A204.1 (cell line): ENCODE measurements at regions not wholly inside any gene's neighbourhood (a gene's known extent, or its start where the extent isn't known, plus 50 kb on each side); places are given as distances from the start of the nearest gene placed in this dataset.
"Not testable (repeated sequence)": the region's sequence is repeated elsewhere in the genome, so short reads cannot be mapped to it uniquely, and the experiment has no call there.

Experiments used
- FAIRE-seq: peaks from 2 replicates; lab custom pipeline; 2012; peaks lifted over from hg19 to GRCh38; lab: Jason Lieb, UNC

GRCh38 chr1:213598263-213598662 is 389.5 kb upstream of the PROX1 start:
- no peak for FAIRE-seq

DNA sequence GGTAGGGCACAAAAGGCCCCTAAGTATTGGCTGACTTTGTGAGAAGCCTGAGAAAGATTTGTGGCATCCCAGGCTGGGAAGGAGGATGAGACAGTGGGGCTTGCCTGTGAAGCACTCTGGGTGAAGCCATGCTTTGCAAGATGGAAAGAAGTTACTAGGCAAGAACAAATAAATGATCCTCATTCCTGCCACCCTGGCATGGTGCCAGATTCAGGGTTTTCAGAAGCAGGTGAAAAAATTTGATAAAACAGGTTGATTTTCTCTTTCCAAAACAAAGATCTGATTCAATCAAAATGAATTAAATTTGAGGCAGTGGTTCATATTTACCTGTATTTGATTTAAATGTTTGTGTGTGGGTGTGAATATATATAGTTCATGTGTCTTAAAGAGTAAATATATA is 386.9 kb upstream of the PROX1 start:
- FAIRE-seq, result no peak

GRCh38 chr1:213601705-213602104 is 386.1 kb upstream of the PROX1 start:
- not testable (repeated sequence) for FAIRE-seq

DNA sequence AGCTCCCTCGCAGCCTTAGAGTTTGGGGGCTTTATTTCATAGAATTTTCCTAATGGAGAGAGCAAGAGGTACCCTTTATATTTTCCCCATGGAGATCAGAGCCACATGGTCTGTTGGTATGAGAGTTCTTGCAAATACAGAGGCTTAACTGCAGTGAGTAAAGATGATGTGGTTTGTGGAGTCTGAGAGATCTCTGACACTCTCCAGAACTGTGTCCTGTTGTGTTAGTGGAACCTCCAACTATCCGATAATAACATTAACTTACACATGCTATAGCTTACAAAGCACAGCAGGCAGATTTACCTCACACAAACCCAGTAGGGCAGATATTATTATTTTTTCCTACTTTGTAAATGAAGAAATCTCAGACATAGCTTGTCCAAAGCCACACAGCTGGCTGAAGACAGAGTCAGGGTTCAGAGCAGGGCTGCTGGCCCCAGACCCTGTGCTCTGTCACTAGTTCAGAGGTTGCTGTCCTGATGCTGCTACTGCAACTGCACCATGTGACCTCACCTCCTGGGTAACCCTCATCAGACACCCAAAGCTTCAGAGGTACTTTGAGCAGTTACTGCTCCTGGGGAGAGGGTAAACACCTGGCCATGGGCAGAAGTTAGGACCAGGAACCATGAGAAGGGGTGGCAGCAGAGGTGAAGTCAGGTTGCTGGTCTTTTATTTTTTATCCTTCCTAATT is 384.8 kb upstream of the PROX1 start:
- FAIRE-seq, result no peak

- no peak for FAIRE-seq
Measured at GRCh38 chr1:213604477-213604876, 383.3 kb upstream of the PROX1 start.

DNA sequence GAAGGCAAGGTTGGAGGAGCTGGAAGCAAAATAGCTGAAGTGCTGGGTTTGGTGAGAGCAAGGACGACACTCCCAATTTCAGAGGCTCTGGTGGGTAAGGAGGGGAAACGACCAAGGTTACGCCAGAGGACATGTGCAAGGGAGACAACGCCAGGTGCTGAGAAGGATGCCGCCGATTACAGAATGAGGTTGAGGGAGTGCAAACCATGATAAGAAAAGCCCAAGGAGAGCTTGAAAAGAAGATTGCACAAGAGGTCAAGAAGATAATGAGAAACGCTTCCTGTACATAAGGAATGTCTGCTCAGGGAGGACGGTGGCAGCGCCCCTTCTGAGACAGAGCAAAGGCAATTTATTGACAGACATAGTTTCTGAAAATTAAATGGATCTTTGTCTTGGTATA is 382.0 kb upstream of the PROX1 start:
- no peak for FAIRE-seq

- no peak for FAIRE-seq
Measured at GRCh38 chr1:213606252-213606820, 381.4 kb upstream of the PROX1 start.

DNA sequence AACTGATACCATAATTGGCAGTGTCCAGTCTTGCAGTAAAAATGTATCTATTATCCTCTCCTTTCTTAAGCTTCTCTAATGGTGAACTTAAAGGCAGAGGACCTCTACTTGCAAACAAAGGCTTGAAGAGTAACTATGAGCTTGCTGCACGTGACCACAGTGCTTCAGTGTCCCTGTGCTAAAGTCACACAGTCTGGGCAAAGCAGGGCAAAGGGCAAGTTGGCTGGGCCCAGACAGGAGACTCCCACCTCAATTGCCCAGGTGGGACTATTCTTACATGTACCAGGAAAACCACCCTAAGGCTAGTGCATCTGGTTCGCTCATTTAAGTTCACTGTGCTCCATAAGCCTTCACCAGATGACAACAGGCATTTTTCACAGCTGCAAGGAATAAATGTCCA is 374.2 kb upstream of the PROX1 start:
- FAIRE-seq, result no peak

GRCh38 chr1:213615226-213615916 is 372.4 kb upstream of the PROX1 start:
- no peak for FAIRE-seq

DNA sequence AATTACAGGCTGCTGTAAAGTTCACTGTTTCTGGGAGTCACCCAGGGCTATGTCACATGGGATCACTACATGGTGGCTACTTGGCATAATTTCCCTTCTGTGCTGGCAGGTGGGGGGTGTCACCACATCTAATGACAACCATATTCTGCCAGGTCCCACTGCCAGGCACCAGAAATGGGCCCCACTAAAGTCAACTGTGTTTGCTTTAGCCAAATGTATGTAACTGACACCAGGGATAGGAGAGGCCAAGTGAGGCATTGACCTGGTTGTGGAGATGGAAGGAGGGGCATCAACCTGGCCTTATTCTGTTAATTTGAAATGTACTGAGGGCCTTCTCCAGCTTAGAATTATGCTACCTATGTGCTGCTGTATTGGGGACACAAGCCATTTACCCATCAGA is 370.6 kb upstream of the PROX1 start:
- no peak for FAIRE-seq

GRCh38 chr1:213618094-213618493 is 369.7 kb upstream of the PROX1 start:
- no peak for FAIRE-seq

- FAIRE-seq, result no peak
Measured at GRCh38 chr1:213619026-213619425, 368.7 kb upstream of the PROX1 start.

DNA sequence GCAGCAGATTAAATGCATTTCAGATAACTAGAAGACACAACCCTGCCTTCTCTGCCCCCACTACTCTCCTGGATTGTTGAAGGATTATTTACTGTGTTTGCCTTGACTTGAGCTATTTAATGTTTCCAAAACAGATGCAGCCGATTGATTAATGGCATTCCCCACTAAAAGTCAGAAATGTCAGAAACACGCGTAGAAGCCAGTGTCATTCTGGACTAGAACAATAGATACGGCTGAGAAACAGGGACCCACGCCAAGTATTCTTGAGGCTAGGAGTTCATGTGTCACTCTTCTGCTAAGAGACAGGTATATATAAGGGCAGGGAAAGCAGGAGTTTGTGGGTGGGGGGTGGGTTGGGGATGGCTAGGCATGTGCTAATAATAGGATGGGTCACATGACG is 366.7 kb upstream of the PROX1 start:
- FAIRE-seq, result no peak

DNA sequence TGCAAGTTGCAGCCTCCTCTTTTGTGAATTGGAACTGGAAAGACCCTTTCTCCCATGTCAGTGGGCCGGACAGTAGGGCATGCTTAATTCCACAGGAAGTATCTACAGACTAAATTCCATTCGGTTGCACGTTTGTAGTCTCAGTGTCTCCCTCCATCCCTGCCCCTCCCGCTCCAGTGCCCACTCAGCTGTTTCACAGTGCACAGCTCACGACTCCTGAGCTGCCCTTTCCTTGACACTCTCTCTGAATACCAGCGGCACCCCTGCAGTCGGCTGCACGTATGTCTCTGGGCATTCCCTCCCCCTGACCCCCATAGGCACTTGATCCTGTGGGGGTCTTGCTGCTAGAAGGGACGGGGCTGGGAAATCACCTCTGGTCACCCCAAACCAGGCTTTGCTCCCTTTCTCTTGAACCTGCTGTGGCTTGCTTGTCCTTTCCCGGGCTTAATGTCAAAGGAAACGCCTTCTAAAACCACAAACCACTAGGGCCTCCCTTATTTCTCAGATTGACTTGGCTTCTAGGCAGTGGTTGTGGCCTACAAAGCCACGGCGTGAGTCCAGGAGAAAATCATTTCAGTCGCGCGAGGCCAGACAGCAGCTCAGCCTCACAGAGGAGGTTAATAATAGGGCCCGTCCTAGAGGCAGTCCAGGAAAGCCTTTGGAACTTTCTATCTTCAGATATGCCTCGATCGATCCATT is 365.3 kb upstream of the PROX1 start:
- no peak for FAIRE-seq

DNA sequence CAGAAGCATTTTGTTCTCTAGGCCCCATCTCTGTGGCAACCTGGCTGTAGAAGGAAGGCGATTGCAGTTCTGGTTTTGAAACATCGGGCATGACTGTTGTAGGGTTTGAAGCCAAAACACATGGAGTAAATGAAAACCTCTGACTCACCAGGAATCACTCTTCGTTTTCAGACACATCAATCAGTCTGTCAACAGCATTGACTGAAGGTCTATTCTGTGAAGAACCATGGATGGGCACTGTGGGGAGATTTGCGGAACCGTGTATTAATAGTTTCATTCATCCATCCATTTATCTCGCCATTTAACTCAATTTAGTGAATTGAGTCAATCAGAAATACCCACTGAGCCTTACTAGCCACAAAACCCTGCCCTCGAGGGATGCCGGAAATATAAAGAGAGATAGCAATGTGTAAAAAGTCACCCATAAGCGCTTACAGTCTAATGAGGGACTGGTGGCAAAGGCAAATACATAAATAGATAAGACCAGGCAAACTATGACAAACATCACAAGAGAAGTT is 364.6 kb upstream of the PROX1 start:
- no peak for FAIRE-seq

GRCh38 chr1:213623862-213624261 is 363.9 kb upstream of the PROX1 start:
- no peak for FAIRE-seq

GRCh38 chr1:213636778-213637177 is 351.0 kb upstream of the PROX1 start:
- not testable (repeated sequence) for FAIRE-seq

DNA sequence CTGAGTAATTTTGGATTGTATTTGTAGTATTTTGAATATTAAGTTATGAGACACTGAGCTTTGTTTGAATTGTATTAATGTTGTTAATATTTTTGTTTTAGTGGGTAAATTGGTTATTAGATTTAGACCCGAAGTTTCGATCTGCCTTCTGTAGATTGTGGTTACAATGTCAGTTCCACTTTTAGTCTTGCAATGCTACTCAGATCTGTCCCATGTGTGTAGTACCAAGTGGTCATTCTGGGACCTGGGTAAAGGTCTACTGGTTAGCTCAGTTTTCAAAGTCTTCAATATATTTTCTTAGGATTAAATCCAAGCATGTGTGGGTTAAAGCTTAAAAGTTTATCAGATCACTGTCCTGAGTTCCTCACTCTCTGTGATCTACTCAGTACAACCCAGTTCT is 346.5 kb upstream of the PROX1 start:
- no peak for FAIRE-seq

GRCh38 chr1:213643360-213643759 is 344.4 kb upstream of the PROX1 start:
- no peak for FAIRE-seq

DNA sequence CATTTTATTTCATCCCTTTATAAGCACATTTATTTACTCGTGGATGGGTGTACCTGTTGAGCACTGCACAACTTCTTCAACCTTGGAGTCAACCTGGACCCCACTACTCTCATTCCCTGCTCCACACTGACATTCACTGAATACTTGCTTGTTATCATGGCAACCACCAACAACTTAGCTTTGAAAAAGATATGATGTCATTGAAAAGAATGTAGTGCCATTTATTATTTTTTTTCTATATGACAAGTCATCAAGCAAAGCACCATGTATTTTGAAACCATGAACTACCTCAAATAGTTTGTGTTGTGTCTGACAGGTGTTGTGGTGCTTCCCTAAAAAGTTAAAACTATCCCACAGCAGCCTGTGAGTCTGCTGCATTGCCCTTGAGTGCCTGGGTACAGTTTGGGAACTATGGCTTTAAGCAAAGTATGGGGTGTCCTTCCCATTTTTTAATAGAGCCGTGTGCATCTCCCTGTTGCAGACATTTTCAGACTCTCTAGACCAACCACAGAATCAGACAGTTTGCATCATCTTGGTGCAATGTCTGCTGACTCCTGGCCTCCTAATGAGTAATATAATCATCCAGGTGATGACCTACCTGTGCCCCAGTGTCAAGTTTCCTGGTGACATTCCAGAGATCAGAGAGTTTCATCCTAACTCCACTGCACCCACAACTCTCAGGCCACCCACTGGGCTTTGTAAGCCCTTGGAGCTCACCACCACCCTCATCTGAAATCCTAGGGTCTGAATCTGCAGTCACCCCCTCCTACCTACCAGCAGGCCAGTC is 339.7 kb upstream of the PROX1 start:
- no peak for FAIRE-seq

- FAIRE-seq, result no peak
Measured at GRCh38 chr1:213649373-213649772, 338.4 kb upstream of the PROX1 start.

GRCh38 chr1:213650603-213651002 is 337.2 kb upstream of the PROX1 start:
- FAIRE-seq, result no peak
